NCI-H524 (cell line): ENCODE measurements at regions not wholly inside any gene's neighbourhood (a gene's known extent, or its start where the extent isn't known, plus 50 kb on each side); places are given as distances from the start of the nearest gene placed in this dataset.

ENCODE experiments used
- DNase-seq, 2 experiments: peaks; one replicate each; lab custom pipeline; 2025; lab: John Stamatoyannopoulos, UW

- DNase-seq = peak; percentile 16 to 65
These were observed 55.4 kb downstream of the CTSL start for GRCh38 chr9:87781331-87781730.

DNA sequence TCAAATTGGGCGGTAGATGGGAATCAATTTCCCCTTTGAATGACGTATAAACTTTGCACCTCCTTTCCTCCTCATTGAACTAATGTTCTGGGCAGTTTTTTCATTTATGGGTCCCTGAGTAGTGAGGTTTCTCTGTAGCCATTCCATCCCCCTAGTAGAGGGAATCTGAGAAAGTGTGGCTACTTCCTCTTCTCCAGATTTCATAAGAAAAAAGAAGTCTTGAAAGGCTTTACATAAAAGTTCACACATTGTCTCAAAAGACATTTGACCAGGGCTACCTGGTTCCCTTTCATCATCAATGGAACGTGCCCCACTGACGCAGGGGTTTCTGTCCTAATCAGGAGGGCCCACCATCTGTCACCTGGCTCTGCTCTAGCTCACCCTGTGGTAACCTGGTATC lies 57.3 kb downstream of the CTSL start:
- peak in 1 of 2 experiments; percentile 1 for DNase-seq

- peak; percentile 56 to 72 for DNase-seq
These were observed 59.5 kb downstream of the CTSL start for GRCh38 chr9:87785315-87785970.

- DNase-seq = no peak
These were observed 60.5 kb downstream of the CTSL start for GRCh38 chr9:87786423-87786822.

GRCh38 chr9:87786876-87787275 lies 61.0 kb downstream of the CTSL start:
- DNase-seq = no peak

GRCh38 chr9:87787735-87788134 lies 61.8 kb downstream of the CTSL start:
- no peak for DNase-seq

DNA sequence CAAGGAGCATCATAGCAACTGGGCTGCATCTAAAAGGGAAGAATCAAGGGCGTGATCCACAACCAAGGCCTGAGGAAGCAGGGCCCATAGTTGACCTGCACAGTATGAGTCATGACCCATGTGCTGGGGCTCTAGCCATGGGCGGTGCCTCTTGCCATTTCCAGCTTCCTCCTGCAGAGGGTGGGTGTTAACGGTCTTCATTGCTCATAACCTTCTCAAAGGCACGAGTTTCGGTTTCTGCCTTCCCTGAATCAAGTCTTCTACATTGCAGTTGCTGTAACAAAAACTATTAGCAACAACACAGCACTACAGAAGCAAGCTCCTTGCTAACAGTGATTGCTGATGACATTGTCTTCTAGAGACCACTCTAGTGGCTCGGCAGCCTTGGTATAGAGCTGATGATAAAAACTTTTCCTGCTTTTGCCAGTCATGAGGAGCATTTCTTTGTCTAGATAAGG lies 66.9 kb downstream of the CTSL start:
- DNase-seq = no peak

GRCh38 chr9:87793292-87793691 lies 67.4 kb downstream of the CTSL start:
- no peak for DNase-seq

DNA sequence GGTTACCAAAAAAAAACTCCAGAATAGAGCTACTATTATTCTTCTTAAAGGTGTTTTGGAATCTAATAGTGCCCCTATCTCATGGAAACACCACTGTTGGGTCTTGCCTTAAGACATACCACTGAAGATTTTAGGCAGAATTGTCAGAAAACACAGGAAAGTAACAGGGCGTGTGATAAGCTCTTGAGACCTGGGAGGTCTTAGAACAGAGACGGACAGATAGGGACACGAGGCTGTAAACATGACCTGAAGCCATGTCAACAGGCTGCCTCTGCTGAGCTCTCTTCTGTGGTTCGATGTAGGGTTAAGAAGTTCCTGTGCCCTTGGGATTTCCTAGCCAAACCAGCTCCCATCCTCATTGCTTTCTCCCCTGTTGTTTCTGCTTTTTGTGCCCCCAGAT lies 69.3 kb downstream of the CTSL start:
- no peak for DNase-seq

DNA sequence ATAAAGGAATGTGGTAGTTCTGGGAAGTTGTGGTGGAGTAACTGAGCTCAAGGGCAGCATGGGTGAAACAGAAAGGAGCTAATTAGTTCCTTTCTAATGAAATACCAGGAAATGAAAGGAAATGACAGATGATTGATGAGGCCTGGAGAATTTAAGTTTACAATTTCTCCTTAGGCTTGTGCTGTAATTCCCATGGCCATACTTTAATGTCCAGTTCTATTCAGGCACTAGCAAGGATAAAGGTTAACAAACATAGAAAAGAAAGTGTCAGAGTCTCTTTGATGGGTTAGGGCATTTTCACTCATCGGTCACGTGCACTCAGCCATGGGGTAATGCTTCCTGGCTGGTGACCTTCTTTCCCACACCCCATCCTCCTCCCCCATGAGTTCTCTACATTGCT lies 70.3 kb downstream of the CTSL start:
- no peak for DNase-seq

DNA sequence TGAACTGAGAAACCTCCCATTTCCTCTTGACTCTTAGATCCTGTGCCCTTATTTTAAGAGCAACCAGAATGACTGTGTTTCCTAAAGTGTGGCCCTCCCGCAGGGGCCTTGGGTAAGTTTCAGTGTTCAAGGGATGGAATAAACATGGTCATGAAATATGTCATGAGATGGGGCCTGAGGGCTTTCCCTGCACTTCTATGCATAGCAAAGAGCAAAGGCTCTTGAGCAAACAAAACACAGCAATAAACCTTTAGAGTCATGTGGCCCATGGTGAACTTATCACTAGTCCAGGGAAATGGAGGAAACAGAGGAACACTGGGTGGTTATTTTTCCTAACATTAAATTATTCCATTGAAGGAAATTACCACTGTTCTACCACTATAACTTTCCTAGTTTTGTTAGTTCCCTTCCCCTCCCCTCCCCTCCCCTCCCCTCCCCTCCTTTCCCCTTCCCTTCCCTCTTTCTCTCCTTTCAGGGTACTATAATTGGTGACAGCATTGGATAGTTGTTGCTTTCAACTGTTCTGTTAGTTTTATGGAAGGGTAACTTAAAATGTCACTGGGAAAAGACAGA lies 72.4 kb downstream of the CTSL start:
- DNase-seq = no peak

GRCh38 chr9:87799503-87799902 lies 73.6 kb downstream of the CTSL start:
- DNase-seq = no peak

- DNase-seq = no peak
These were observed 74.5 kb downstream of the CTSL start for GRCh38 chr9:87800456-87800855.

GRCh38 chr9:87801013-87801412 lies 75.1 kb downstream of the CTSL start:
- no peak for DNase-seq

GRCh38 chr9:87803166-87803565 lies 77.2 kb downstream of the CTSL start:
- DNase-seq = no peak

- no peak for DNase-seq
These were observed 77.9 kb downstream of the CTSL start for GRCh38 chr9:87803623-87804345.

DNA sequence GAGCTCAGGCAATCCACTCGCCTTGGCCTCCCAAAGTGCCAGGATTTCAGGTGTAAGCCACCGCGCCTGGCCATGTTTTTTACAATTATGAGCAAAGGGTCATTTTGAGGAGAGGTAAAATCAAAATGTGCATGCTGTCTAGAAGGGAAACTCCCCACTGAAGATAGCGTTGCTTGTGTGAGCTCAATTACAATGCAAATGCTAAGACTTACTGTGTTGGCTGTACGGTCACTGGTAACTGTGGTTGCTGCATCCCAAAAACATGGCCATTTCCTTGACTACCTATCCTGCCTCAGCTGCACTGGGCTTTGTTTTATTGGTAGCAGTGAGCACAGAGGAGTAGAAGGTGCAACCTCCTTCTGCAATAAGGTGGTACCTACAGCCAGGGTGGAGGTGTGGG lies 77.4 kb upstream of the SPATA31E1 start:
- no peak for DNase-seq

DNA sequence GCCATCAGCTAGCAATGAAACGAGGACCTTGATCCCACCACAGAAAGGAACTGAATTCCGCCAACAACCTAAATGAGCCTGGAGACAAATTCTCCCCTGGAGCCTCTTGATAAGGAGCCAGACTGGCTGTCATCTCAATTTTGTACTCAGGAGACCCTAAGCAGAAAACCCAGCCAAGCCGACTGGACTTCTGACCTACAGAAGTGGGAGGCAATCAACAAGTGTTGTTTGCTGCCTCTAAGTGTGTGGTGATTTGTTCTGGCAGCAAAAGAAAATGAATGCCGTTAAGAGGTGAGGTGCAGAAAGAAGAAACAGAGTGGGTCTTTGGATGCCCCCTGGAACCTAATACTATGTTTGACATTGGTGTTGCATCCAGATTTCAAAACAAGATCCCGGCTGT lies 72.7 kb upstream of the SPATA31E1 start:
- DNase-seq = no peak

GRCh38 chr9:87810679-87811178 lies 71.9 kb upstream of the SPATA31E1 start:
- no peak for DNase-seq

DNA sequence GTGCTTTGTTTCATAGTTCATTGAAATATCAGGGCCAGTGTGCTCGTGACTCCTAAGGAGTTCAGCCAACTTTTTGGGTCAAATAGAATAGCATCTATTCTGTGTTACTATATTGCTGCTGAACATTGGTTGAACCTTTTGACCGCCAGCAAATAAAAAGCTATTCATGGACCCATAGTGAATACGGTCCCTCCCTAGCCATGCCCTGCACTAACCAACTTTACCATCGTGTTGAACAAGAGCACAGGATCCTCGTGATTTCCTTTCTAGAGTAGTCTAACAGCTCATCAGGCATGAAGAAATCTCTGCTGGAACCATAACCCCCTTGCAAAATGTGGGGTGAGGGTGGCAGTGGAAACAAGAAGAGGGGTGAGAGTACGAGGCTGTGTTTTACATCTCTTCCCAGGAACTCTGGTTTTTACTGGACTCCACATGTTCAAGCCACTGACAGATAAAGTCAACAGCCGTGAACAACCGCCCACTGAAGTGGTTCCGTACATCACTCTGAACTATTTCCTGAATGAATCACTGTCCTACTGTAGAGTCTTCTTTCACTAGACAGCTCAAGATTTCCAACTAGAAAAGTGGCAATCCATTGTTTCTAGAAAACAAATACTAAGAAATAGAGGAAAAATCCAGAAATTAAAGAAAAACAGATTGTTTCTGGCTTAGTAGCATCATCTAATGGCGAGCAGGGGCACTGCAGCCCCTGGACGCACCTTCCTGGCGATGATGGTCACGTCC lies 70.1 kb upstream of the SPATA31E1 start:
- DNase-seq = peak in 1 of 2 experiments; percentile 1

GRCh38 chr9:87813119-87813463 lies 69.6 kb upstream of the SPATA31E1 start:
- DNase-seq = no peak

- peak in 1 of 2 experiments; percentile 14 for DNase-seq
These were observed 66.6 kb upstream of the SPATA31E1 start for GRCh38 chr9:87816036-87816435.
